ENCODE measurements at regions not wholly inside any gene's neighbourhood (a gene's known extent, or its start where the extent isn't known, plus 50 kb on each side); places are given as distances from the start of the nearest gene placed in this dataset.

- DNase-seq: no peak
Observed at GRCh38 chr12:98446682-98447081, 68.7 kb upstream of the TMPO start.

GRCh38 chr12:98449584-98449983, 65.8 kb upstream of the TMPO start:
- peak; percentile 2 for DNase-seq

- DNase-seq: no peak
Observed at GRCh38 chr12:98453070-98453469, 62.3 kb upstream of the TMPO start.

GRCh38 chr12:98453492-98453891, 61.9 kb upstream of the TMPO start:
- DNase-seq: no peak

GRCh38 chr12:98456041-98456440, 59.3 kb upstream of the TMPO start:
- no peak for DNase-seq

- peak; percentile 7 for DNase-seq
Observed at GRCh38 chr12:98456576-98457573, 58.5 kb upstream of the TMPO start.

GRCh38 chr12:98464190-98464589, 51.2 kb upstream of the TMPO start:
- DNase-seq: no peak

- DNase-seq: no peak
Observed at GRCh38 chr12:98465505-98465904, 49.9 kb upstream of the TMPO start.
